BE2C (cell line): ENCODE measurements at regions not wholly inside any gene's neighbourhood (a gene's known extent, or its start where the extent isn't known, plus 50 kb on each side); places are given as distances from the start of the nearest gene placed in this dataset.

ENCODE experiments used
- DNase-seq: peaks from one replicate; pipeline ENCODE4 v3.0.0-alpha.2; 2020
- H3K27me3 ChIP-seq: fragments of 250-450 bp; sonication (Bioruptor Pico); 2 replicates; pipeline ENCODE4 v1.5.1; 2020; ENCODE audit warnings: mild to moderate bottlenecking
- H3K36me3 ChIP-seq: fragments of 250-450 bp; sonication (Bioruptor Pico); 2 replicates; pipeline ENCODE4 v1.5.1; 2020; ENCODE audit warnings: mild to moderate bottlenecking
- H3K4me1 ChIP-seq: fragments of 250-450 bp; sonication (Bioruptor Pico); 2 replicates; pipeline ENCODE4 v1.5.1; 2020
- H3K4me3 ChIP-seq: 2 replicates; pipeline ENCODE4 v1.5.1; 2011; ENCODE audit warnings: low read depth, low read length
- H3K9me3 ChIP-seq: fragments of 250-450 bp; sonication (Bioruptor Pico); 2 replicates; pipeline ENCODE4 v1.5.1; 2020
- TF ChIP-seq, protein P1 (sequence below): IDR thresholded peaks from 2 replicates; pipeline ENCODE4 v1.5.1; 2012; ENCODE audit warnings: mild to moderate bottlenecking, low read depth, low read length

- Histone ChIP-seq H3K27me3 (no peaks in the 10 kb centered on the region), H3K4me3 (no peak overlapping the region), H3K36me3 (no peaks in the 10 kb centered on the region), H3K4me1 (no peaks in the 10 kb centered on the region), H3K9me3 (no peaks in the 10 kb centered on the region)
- TF ChIP-seq, protein P1, sequence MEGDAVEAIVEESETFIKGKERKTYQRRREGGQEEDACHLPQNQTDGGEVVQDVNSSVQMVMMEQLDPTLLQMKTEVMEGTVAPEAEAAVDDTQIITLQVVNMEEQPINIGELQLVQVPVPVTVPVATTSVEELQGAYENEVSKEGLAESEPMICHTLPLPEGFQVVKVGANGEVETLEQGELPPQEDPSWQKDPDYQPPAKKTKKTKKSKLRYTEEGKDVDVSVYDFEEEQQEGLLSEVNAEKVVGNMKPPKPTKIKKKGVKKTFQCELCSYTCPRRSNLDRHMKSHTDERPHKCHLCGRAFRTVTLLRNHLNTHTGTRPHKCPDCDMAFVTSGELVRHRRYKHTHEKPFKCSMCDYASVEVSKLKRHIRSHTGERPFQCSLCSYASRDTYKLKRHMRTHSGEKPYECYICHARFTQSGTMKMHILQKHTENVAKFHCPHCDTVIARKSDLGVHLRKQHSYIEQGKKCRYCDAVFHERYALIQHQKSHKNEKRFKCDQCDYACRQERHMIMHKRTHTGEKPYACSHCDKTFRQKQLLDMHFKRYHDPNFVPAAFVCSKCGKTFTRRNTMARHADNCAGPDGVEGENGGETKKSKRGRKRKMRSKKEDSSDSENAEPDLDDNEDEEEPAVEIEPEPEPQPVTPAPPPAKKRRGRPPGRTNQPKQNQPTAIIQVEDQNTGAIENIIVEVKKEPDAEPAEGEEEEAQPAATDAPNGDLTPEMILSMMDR, result no peak
- no peak for DNase-seq
Measured at GRCh38 chr2:220134756-220135534, 507.5 kb downstream of the SLC4A3 start.

- H3K4me3 ChIP-seq, result no peak overlapping the region
- H3K4me1 ChIP-seq, result no peaks in the 10 kb centered on the region
- H3K9me3 ChIP-seq, result no peaks in the 10 kb centered on the region
- no peaks in the 10 kb centered on the region for H3K36me3 ChIP-seq
- DNase-seq, result no peak
- TF ChIP-seq, protein P1, result no peak
- H3K27me3 ChIP-seq, result no peaks in the 10 kb centered on the region
Measured at GRCh38 chr2:220143336-220143735, 515.9 kb downstream of the SLC4A3 start.

DNA sequence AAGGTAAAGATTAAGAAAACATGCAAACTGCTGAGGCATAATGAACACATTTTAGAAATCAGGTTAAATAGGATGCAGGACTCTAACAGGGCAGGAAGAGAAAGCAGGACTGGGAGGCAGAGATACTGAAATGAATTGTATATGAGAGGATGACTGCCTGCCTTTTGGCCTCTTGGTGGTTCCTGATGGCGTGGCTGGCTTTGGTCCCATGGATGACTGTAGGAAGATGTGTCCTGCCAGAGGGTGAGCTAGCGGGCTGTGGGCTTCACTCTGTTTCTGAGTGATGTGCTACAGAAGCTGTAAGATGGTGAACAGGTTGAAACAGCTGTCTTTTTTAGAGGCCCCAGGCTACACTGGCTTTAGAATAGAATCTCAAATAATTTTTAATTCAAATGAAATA is 517.0 kb downstream of the SLC4A3 start:
- no peaks in the 10 kb centered on the region for H3K27me3 ChIP-seq
- H3K9me3 ChIP-seq, result no peaks in the 10 kb centered on the region
- H3K36me3 ChIP-seq, result no peaks in the 10 kb centered on the region
- H3K4me1 ChIP-seq, result no peaks in the 10 kb centered on the region
- H3K4me3 ChIP-seq, result no peak overlapping the region
- TF ChIP-seq, protein P1, result no peak
- DNase-seq, result no peak

DNA sequence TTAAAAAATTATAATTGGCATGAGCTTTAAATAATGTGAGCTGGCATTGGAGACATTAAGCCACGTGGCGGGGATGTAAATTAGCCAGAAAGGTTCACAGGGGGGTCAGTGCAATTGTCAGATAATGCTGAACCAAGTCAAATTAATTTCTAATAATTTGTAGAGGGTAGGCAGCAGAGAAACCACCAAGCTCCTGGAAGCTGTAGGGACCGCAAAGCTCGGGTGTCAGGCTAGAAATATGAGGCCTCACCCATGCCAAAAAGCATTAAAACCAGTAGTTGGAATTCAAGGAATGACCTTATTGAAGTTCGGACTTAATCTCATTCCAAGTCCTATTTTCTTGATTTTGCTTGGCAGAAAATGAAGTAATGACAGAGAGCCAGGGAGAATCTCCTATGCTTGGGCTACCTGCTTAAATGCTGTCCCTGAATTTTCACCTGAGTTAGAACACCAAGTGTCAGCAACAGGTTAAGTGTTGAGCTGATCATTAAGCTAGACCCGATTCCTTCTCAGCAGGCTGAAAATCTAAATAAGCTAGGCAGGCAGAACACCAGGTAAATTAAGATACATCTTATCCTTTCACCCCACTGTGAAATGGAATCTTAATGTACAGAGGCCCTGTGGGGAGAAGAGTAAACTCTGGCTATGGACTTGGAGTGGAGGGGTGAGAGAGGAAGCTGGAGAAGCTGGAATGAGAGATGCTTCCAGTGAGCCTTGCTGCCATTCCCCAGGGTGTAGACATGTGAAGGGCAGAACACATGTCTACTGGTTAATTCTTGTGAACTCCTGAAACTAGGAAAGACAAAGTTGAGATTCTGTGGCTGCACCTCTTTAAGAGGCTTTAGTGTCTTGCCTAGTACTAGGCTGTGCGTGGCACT is 520.0 kb downstream of the SLC4A3 start:
- Histone ChIP-seq H3K9me3 (no peaks in the 10 kb centered on the region), H3K4me1 (no peaks in the 10 kb centered on the region), H3K36me3 (no peaks in the 10 kb centered on the region), H3K27me3 (no peaks in the 10 kb centered on the region), H3K4me3 (no peak overlapping the region)
- no peak for DNase-seq
- TF ChIP-seq, protein P1, result no peak

DNA sequence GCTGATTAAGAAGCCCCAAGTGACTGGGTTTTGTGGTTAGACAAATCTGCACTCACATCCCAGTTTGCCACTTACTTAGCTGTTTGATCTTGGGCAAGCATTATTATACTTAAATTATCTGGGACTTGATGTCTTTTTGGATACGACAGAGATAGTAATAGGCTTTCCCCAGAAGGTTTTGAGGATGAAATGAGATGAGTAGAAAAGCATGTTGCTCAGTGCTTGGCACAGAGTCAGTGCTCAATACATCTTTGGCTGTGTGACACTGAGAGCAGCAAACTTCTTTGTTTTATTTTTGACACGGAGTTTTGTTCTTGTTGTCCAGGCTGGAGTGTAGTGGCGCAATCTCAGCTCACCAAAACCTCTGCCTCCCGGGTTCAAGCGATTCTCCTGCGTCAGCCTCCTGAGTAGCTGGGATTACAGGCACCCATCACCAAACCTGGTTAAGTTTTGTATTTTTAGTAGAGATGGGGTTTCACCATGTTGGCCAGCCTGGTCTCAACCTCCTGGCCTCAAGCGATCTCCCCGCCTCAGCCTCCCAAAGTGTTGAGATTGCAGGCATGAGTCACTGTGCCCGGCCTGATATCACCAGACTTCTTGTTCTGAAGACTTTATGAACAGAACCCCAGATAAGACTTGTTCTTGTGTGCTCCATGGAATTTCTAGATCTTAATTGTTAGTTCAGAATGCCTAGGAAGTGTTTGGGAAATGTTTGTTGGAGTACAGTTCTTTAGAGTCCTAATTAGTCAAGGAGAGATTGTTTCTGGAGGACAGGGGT is 521.2 kb downstream of the SLC4A3 start:
- H3K4me1 ChIP-seq, result no peaks in the 10 kb centered on the region
- TF ChIP-seq, protein P1, result no peak
- H3K27me3 ChIP-seq, result no peaks in the 10 kb centered on the region
- H3K4me3 ChIP-seq, result no peak overlapping the region
- H3K36me3 ChIP-seq, result no peaks in the 10 kb centered on the region
- DNase-seq, result no peak
- H3K9me3 ChIP-seq, result no peaks in the 10 kb centered on the region
